Upper lobe of left lung (tissue), 6 donors: ENCODE measurements at regions not wholly inside any gene's neighbourhood (a gene's known extent, or its start where the extent isn't known, plus 50 kb on each side); places are given as distances from the start of the nearest gene placed in this dataset.

Experiments
- ATAC-seq, 2 donors: fragments of 200-7000 bp; cut with Tn5 transposase; one replicate each; pipeline ENCODE4 v1.9.1; 2022; ENCODE audit warnings: mild to moderate bottlenecking in 2 of 2, moderate library complexity in 2 of 2; ENCODE audit not compliant: low FRiP score in 2 of 2
- DNase-seq, 2 donors: peaks; one replicate each; pipeline ENCODE4 v3.0.0-alpha.2; 2019 to 2020
- H3K27ac ChIP-seq, 4 donors: fragments of 200-600 bp; sonication (generic); one replicate each; pipeline ENCODE4 v1.5.1; 2016 to 2019
- H3K27me3 ChIP-seq, 4 donors: fragments of 200-600 bp; sonication (generic); one replicate each; pipeline ENCODE4 v1.5.1; 2017 to 2019
- H3K36me3 ChIP-seq, 4 donors: fragments of 200-600 bp; sonication (generic); one replicate each; pipeline ENCODE4 v1.5.1; 2016 to 2019
- H3K4me1 ChIP-seq, 4 donors: fragments of 200-600 bp; sonication (generic); one replicate each; pipeline ENCODE4 v1.5.1; 2018 to 2019
- H3K4me3 ChIP-seq, 4 donors: fragments of 200-600 bp; sonication (generic); one replicate each; pipeline ENCODE4 v1.5.1; 2017 to 2019; ENCODE audit warnings: mild to moderate bottlenecking in 2 of 4, moderate library complexity in 1 of 4
- H3K9me3 ChIP-seq, 4 donors: fragments of 200-600 bp; sonication (generic); one replicate each; pipeline ENCODE4 v1.5.1; 2018 to 2019
- EP300 ChIP-seq, 4 donors: sonication (generic); formaldehyde crosslinking; IDR thresholded peaks; one replicate each; pipeline ENCODE4 v1.5.1; 2017; ENCODE audit warnings: antibody characterized with exemption in 4 of 4, control low read depth in 2 of 4
- POLR2A ChIP-seq, 4 donors: fragments of 450-650 bp; IDR thresholded peaks; one replicate each; pipeline ENCODE4 v1.5.1; 2016 to 2017; ENCODE audit warnings: antibody characterized with exemption in 4 of 4, mild to moderate bottlenecking in 2 of 4
- POLR2AphosphoS5 ChIP-seq, 2 donors: sonication (generic); formaldehyde crosslinking; IDR thresholded peaks; one replicate each; pipeline ENCODE4 v1.5.1; 2017; ENCODE audit warnings: antibody characterized with exemption in 2 of 2
- WGBS, 2 donors: methylation state at CpG; one replicate each; pipeline ENCODE4 v1.1.5; 2017 to 2018; 5-methylcytosine and 5-hydroxymethylcytosine counted together
- TF ChIP-seq, protein P1 (sequence below), 6 experiments: fragments of 450-650 bp in 4 of 6; fragments of 200-600 bp in 2 of 6; sonication (generic) in 2 of 6; IDR thresholded peaks; one replicate each; pipeline ENCODE4 v1.5.1; 2016 to 2019; ENCODE audit warnings: antibody characterized with exemption in 6 of 6
- donor health status: DM: no; HTN: no; CAD: no; lungs with moderate emphysema.
- donor health status: DM: no; HTN: yes; CAD: no; lungs with severe emphysema.

- H3K4me3 ChIP-seq, result no peak overlapping the region
- DNase-seq (no peak), ATAC-seq (peak in 1 of 2 donors; percentile 58)
- no peaks in the 10 kb centered on the region for H3K27me3 ChIP-seq
- no peaks in the 10 kb centered on the region for H3K36me3 ChIP-seq
- no peak overlapping the region for H3K27ac ChIP-seq
- 0% methylated on average over 1 of the region's 1 CpG for WGBS, 2 donors
- no peaks in the 10 kb centered on the region for H3K9me3 ChIP-seq
- TF ChIP-seq EP300 (IDR thresholded peaks at IDR 0.05) (no peak), POLR2A (IDR thresholded peaks at IDR 0.05) (no peak)
- TF ChIP-seq, protein P1, sequence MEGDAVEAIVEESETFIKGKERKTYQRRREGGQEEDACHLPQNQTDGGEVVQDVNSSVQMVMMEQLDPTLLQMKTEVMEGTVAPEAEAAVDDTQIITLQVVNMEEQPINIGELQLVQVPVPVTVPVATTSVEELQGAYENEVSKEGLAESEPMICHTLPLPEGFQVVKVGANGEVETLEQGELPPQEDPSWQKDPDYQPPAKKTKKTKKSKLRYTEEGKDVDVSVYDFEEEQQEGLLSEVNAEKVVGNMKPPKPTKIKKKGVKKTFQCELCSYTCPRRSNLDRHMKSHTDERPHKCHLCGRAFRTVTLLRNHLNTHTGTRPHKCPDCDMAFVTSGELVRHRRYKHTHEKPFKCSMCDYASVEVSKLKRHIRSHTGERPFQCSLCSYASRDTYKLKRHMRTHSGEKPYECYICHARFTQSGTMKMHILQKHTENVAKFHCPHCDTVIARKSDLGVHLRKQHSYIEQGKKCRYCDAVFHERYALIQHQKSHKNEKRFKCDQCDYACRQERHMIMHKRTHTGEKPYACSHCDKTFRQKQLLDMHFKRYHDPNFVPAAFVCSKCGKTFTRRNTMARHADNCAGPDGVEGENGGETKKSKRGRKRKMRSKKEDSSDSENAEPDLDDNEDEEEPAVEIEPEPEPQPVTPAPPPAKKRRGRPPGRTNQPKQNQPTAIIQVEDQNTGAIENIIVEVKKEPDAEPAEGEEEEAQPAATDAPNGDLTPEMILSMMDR (IDR thresholded peaks at IDR 0.05), result no peak
- no peaks in the 10 kb centered on the region for H3K4me1 ChIP-seq
These were observed 650.5 kb upstream of the SLC10A2 start for GRCh38 chr13:103716718-103717117.

DNA sequence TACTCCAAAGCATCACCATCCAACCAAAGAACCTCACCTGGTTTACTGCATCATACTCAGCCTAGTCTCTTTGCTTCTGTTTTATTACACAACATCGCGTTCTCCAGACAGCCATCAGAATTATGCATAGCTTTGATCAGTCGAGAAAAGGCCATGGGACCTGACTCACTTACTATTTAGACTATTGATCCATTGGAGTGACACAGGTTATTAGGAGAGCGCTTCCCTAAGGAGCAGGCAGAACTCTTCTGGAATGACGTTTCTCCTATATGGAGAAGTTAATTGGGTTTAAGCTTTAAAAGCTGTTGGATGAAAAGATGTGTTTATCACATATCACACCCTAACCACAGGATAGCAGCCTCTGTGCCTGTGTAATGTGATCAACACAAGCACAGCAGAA, 649.1 kb upstream of the SLC10A2 start:
- TF ChIP-seq EP300 (IDR thresholded peaks at IDR 0.05) (no peak), POLR2AphosphoS5 (IDR thresholded peaks at IDR 0.05) (no peak), POLR2A (IDR thresholded peaks at IDR 0.05) (no peak)
- TF ChIP-seq, protein P1 (IDR thresholded peaks at IDR 0.05), result no peak
- no peak for DNase-seq
- no peaks in the 10 kb centered on the region for H3K36me3 ChIP-seq
- H3K27me3 ChIP-seq, result no peaks in the 10 kb centered on the region
- no peak overlapping the region for H3K4me3 ChIP-seq
- WGBS, 2 donors, result 84 to 88% methylated on average over 5 of the region's 5 CpGs
- no peak overlapping the region for H3K27ac ChIP-seq
- no peaks in the 10 kb centered on the region for H3K9me3 ChIP-seq
- H3K4me1 ChIP-seq, result no peaks in the 10 kb centered on the region
- no peak for ATAC-seq

DNA sequence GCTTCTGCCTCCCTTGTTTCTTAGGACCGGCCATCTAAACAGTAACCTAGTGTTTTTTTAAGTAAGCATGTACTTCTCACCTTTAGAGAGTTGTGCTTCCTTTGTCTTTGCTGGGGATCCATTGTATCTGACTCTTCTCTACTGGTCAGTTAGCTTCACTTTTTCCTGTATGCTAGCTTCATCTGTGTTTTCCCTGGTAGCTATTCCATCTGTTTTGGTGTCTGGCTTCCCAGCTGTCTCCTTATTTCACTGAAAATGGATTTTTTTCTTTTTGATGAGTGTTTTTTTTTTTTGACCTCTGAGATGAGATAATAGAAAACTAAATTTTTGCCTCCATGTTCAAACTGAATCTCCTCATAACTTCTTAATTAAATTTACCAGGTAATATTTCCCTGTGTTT, 637.0 kb upstream of the SLC10A2 start:
- 80 to 85% methylated on average over 1 of the region's 1 CpG for WGBS, 2 donors
- Histone ChIP-seq H3K36me3 (no peaks in the 10 kb centered on the region), H3K4me1 (no peaks in the 10 kb centered on the region), H3K9me3 (no peaks in the 10 kb centered on the region), H3K27ac (no peak overlapping the region), H3K27me3 (no peaks in the 10 kb centered on the region), H3K4me3 (no peak overlapping the region)
- ATAC-seq, result no peak
- DNase-seq, result no peak
- TF ChIP-seq POLR2A (IDR thresholded peaks at IDR 0.05), result no peak
- TF ChIP-seq POLR2AphosphoS5 (IDR thresholded peaks at IDR 0.05), result no peak
- TF ChIP-seq, protein P1 (IDR thresholded peaks at IDR 0.05), result no peak
- TF ChIP-seq EP300 (IDR thresholded peaks at IDR 0.05), result no peak

GRCh38 chr13:103698000-103698399, 631.8 kb upstream of the SLC10A2 start:
- no peak overlapping the region for H3K27ac ChIP-seq
- no peak overlapping the region for H3K4me3 ChIP-seq
- H3K27me3 ChIP-seq, result no peaks in the 10 kb centered on the region
- ATAC-seq (no peak), DNase-seq (no peak)
- no peaks in the 10 kb centered on the region for H3K4me1 ChIP-seq
- no peaks in the 10 kb centered on the region for H3K36me3 ChIP-seq
- H3K9me3 ChIP-seq, result no peaks in the 10 kb centered on the region
- 68 to 79% methylated on average over 5 of the region's 5 CpGs for WGBS, 2 donors
- TF ChIP-seq EP300 (IDR thresholded peaks at IDR 0.05) (no peak), POLR2A (IDR thresholded peaks at IDR 0.05) (no peak), POLR2AphosphoS5 (IDR thresholded peaks at IDR 0.05) (no peak)
- TF ChIP-seq, protein P1 (IDR thresholded peaks at IDR 0.05), result no peak

- no peak for ATAC-seq
- no peaks in the 10 kb centered on the region for H3K27me3 ChIP-seq
- DNase-seq, result no peak
- WGBS, 2 donors, result 86 to 90% methylated on average over 2 of the region's 2 CpGs
- no peaks in the 10 kb centered on the region for H3K4me1 ChIP-seq
- no peak overlapping the region for H3K27ac ChIP-seq
- H3K36me3 ChIP-seq, result no peaks in the 10 kb centered on the region
- TF ChIP-seq POLR2AphosphoS5 (IDR thresholded peaks at IDR 0.05), result no peak
- no peak for TF ChIP-seq POLR2A (IDR thresholded peaks at IDR 0.05)
- H3K4me3 ChIP-seq, result no peak overlapping the region
- no peaks in the 10 kb centered on the region for H3K9me3 ChIP-seq
These were observed 629.1 kb upstream of the SLC10A2 start for GRCh38 chr13:103695320-103695719.
